ENCODE measurements at regions not wholly inside any gene's neighbourhood (a gene's known extent, or its start where the extent isn't known, plus 50 kb on each side); places are given as distances from the start of the nearest gene placed in this dataset.
"Not testable (repeated sequence)": the region's sequence is repeated elsewhere in the genome, so short reads cannot be mapped to it uniquely, and the experiment has no call there.

- DNase-seq (no peak), ATAC-seq (replicated peaks in 1 of 2) (no peak)
- Mint-ChIP-seq H3K27ac (no peak overlapping the region), H3K4me1 (ENCODE audit: low read depth) (peaks cover 13% of the 10 kb centered on the region), H3K4me3 (no peak overlapping the region), H3K36me3 (ENCODE audit: insufficient read depth in 2 of 2) (no peaks in the 10 kb centered on the region), H3K27me3 (ENCODE audit: low read depth) (no peaks in the 10 kb centered on the region), H3K9me3 (peaks cover 2 to 3% of the 10 kb centered on the region in 2 donors)
Measured at GRCh38 chr3:194257151-194257621, 93.9 kb downstream of the CPN2 start.

GRCh38 chr3:194257916-194258668 is 93.0 kb downstream of the CPN2 start:
- Mint-ChIP-seq H3K27ac (no peak overlapping the region), H3K27me3 (ENCODE audit: low read depth) (no peaks in the 10 kb centered on the region), H3K4me3 (no peak overlapping the region), H3K4me1 (ENCODE audit: low read depth) (peaks cover 13% of the 10 kb centered on the region), H3K9me3 (peaks cover 2 to 3% of the 10 kb centered on the region in 2 donors), H3K36me3 (ENCODE audit: insufficient read depth in 2 of 2) (no peaks in the 10 kb centered on the region)
- ATAC-seq (replicated peaks in 1 of 2): no peak
- DNase-seq: no peak

- Mint-ChIP-seq H3K27me3 (ENCODE audit: low read depth) (no peaks in the 10 kb centered on the region), H3K9me3 (peaks cover 2 to 3% of the 10 kb centered on the region in 2 donors), H3K4me3 (no peak overlapping the region), H3K4me1 (ENCODE audit: low read depth) (peaks cover 11% of the 10 kb centered on the region), H3K27ac (no peak overlapping the region), H3K36me3 (ENCODE audit: insufficient read depth in 2 of 2) (no peaks in the 10 kb centered on the region)
- no peak for DNase-seq
- no peak for ATAC-seq (replicated peaks in 1 of 2)
Measured at GRCh38 chr3:194259982-194260766, 91.0 kb downstream of the CPN2 start.

GRCh38 chr3:194261581-194262063 is 89.5 kb downstream of the CPN2 start:
- H3K27me3 Mint-ChIP-seq (ENCODE audit: low read depth): peaks cover 7% of the 10 kb centered on the region
- no peak overlapping the region for H3K27ac Mint-ChIP-seq
- H3K4me1 Mint-ChIP-seq (ENCODE audit: low read depth): no peaks in the 10 kb centered on the region
- no peak for DNase-seq
- peaks cover 2 to 3% of the 10 kb centered on the region in 2 donors for H3K9me3 Mint-ChIP-seq
- ATAC-seq (replicated peaks in 1 of 2): no peak
- no peaks in the 10 kb centered on the region for H3K36me3 Mint-ChIP-seq (ENCODE audit: insufficient read depth in 2 of 2)
- no peak overlapping the region for H3K4me3 Mint-ChIP-seq

GRCh38 chr3:194262176-194262924 is 88.8 kb downstream of the CPN2 start:
- H3K27ac Mint-ChIP-seq: no peak overlapping the region
- H3K27me3 Mint-ChIP-seq (ENCODE audit: low read depth): peaks cover 7% of the 10 kb centered on the region
- H3K9me3 Mint-ChIP-seq: peaks cover 2 to 3% of the 10 kb centered on the region in 2 donors
- H3K36me3 Mint-ChIP-seq (ENCODE audit: insufficient read depth in 2 of 2): no peaks in the 10 kb centered on the region
- DNase-seq (no peak), ATAC-seq (replicated peaks in 1 of 2) (no peak)
- no peaks in the 10 kb centered on the region for H3K4me1 Mint-ChIP-seq (ENCODE audit: low read depth)
- H3K4me3 Mint-ChIP-seq: no peak overlapping the region

GRCh38 chr3:194262925-194263305 is 88.2 kb downstream of the CPN2 start:
- no peak for ATAC-seq (replicated peaks in 1 of 2)
- Mint-ChIP-seq H3K27ac (no peak overlapping the region), H3K36me3 (ENCODE audit: insufficient read depth in 2 of 2) (no peaks in the 10 kb centered on the region), H3K4me1 (ENCODE audit: low read depth) (no peaks in the 10 kb centered on the region), H3K4me3 (no peak overlapping the region), H3K9me3 (peaks cover 2 to 3% of the 10 kb centered on the region in 2 donors), H3K27me3 (ENCODE audit: low read depth) (peaks cover 7% of the 10 kb centered on the region)
- no peak for DNase-seq

GRCh38 chr3:194264631-194265504 is 86.3 kb downstream of the CPN2 start:
- not testable (repeated sequence) for DNase-seq; H3K27ac Mint-ChIP-seq; H3K9me3 Mint-ChIP-seq; H3K4me1 Mint-ChIP-seq (ENCODE audit: low read depth); H3K36me3 Mint-ChIP-seq (ENCODE audit: insufficient read depth in 2 of 2); ATAC-seq (replicated peaks in 1 of 2); H3K4me3 Mint-ChIP-seq; H3K27me3 Mint-ChIP-seq (ENCODE audit: low read depth)

GRCh38 chr3:194265505-194265892 is 85.6 kb downstream of the CPN2 start:
- no peaks in the 10 kb centered on the region for H3K9me3 Mint-ChIP-seq
- H3K4me3 Mint-ChIP-seq: no peak overlapping the region
- H3K27ac Mint-ChIP-seq: no peak overlapping the region
- H3K4me1 Mint-ChIP-seq (ENCODE audit: low read depth): no peaks in the 10 kb centered on the region
- H3K27me3 Mint-ChIP-seq (ENCODE audit: low read depth): peaks cover 7% of the 10 kb centered on the region
- ATAC-seq (replicated peaks in 1 of 2) (no peak), DNase-seq (no peak)
- H3K36me3 Mint-ChIP-seq (ENCODE audit: insufficient read depth in 2 of 2): no peaks in the 10 kb centered on the region

GRCh38 chr3:194265996-194266964 is 84.8 kb downstream of the CPN2 start:
- H3K4me3 Mint-ChIP-seq: no peak overlapping the region
- no peaks in the 10 kb centered on the region for H3K36me3 Mint-ChIP-seq (ENCODE audit: insufficient read depth in 2 of 2)
- peaks cover 7% of the 10 kb centered on the region for H3K27me3 Mint-ChIP-seq (ENCODE audit: low read depth)
- no peaks in the 10 kb centered on the region for H3K4me1 Mint-ChIP-seq (ENCODE audit: low read depth)
- H3K27ac Mint-ChIP-seq: no peak overlapping the region
- no peak for DNase-seq
- ATAC-seq (replicated peaks in 1 of 2): no peak
- H3K9me3 Mint-ChIP-seq: no peaks in the 10 kb centered on the region

GRCh38 chr3:194267744-194268653 is 83.1 kb downstream of the CPN2 start:
- H3K36me3 Mint-ChIP-seq (ENCODE audit: insufficient read depth in 2 of 2): no peaks in the 10 kb centered on the region
- H3K27ac Mint-ChIP-seq: no peak overlapping the region
- peaks cover 7% of the 10 kb centered on the region for H3K27me3 Mint-ChIP-seq (ENCODE audit: low read depth)
- no peaks in the 10 kb centered on the region for H3K9me3 Mint-ChIP-seq
- H3K4me3 Mint-ChIP-seq: no peak overlapping the region
- DNase-seq: no peak
- no peaks in the 10 kb centered on the region for H3K4me1 Mint-ChIP-seq (ENCODE audit: low read depth)
- no peak for ATAC-seq (replicated peaks in 1 of 2)

Data from activated T-cell treated with anti-CD3 and anti-CD28 coated beads, Interleukin-2, amount 50 U/mL, for 72 hours (primary cell).